ENCODE measurements at regions not wholly inside any gene's neighbourhood (a gene's known extent, or its start where the extent isn't known, plus 50 kb on each side); places are given as distances from the start of the nearest gene placed in this dataset.

DNA sequence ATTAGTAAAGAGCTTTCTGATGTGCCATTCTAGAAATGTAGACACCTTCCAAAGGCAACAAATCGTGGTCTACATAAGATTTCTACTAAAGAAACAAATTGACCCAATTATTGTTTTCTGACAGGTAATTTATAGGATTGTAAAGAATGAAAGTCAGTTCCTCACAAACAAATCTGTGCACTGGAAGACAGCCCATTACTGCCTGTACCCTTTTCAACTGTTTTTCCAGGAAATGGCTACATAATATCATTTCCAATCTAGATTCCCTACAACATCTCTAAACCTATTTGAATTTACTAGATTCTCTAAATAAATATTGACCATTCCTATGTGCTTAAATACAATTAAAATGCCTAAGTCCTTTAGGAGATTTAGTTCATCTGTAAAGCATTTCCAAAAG lies 939.1 kb downstream of the FSCB start:
- TF ChIP-seq CTCF (conservative IDR thresholded peaks at IDR 0.05 in 1 of 2, IDR thresholded peaks at IDR 0.05 in 1 of 2; ENCODE audit: low read depth in 1 of 2, low read length in 2 of 2): no peak
- TF ChIP-seq EZH2 (IDR thresholded peaks at IDR 0.05; ENCODE audit: low read length, missing control alignments): no peak
